Myocyte (in vitro differentiated cells): ENCODE measurements at regions not wholly inside any gene's neighbourhood (a gene's known extent, or its start where the extent isn't known, plus 50 kb on each side); places are given as distances from the start of the nearest gene placed in this dataset.
A peak's percentile ranks its signal among the peaks of the same experiment; 100 is the strongest.
"Not testable (repeated sequence)": the region's sequence is repeated elsewhere in the genome, so short reads cannot be mapped to it uniquely, and the experiment has no call there.

Source experiments
- DNase-seq: peaks from one replicate; pipeline ENCODE4 v3.0.0-alpha.2; 2012; ENCODE audit warnings: low read depth

DNA sequence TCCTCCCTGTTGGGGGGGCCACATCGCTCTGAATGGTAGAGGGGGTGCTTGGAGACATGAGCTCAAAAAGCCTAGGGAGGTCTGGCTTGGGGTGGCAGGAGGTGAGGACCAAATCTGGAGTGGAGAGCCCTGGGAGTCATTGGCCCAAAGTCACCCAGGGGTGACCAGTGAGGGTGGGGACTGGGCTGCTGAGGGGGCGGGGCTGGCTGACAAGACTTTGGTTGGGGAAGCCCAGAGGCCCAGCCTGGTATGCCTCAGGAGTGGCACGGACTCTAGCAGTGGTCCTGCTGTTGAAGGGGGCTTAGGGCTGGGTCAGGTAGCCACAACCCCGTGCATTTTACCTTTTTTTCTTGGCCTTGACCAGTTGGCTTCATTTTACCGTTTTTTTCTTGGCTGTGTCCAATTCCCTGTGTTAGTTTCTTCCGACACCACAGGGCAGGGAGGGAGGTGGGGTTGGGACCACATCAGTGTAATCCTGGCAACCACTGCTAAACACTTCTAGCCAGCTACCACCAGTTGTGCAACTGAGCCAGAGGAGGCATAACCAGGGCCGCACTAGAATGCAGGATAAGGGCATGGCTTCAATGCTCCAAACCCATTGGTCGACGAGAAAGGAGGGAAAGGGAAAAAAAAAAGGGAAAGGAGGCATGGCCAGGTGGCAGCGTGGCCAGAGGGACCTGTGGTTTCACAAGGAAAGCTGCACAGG, 105.3 kb upstream of the C2CD4B start:
- no peak for DNase-seq

DNA sequence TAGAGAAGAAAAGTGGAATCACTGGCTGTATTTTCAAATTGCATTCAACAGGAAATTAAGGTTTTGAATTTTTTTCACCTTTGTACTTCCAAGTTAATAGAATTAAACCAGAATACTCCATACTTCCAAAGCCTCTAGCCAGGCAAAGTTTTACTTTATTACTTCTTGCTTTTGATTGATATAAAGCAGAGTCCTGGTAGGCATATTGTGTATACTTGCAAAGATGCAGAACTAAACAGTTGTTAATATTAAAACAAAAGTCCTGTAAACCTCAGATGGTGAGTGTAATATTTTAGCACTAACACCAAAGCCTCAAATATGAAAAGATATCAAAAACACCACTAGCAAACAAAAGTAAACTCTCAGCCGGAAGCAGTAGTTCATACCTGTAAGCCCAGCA, 107.2 kb upstream of the C2CD4B start:
- no peak for DNase-seq

DNA sequence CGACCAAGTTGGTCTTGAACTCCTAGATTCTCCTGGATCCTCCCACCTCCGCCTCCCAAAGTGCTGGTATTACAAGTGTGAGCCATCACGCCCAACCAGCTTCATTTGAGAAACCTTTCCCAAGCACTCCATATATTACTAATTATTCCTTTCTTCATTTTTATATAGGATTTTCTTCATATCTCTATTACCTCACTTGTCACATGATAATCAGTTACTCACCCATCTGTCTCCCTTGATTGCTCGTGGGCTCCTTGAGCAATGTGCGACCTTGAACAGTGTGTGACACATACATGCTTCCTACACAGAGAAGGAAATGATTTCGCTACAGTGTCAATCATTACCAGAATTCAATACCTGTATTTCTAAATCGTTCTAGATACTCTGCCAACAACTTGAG, 110.7 kb upstream of the C2CD4B start:
- no peak for DNase-seq

DNA sequence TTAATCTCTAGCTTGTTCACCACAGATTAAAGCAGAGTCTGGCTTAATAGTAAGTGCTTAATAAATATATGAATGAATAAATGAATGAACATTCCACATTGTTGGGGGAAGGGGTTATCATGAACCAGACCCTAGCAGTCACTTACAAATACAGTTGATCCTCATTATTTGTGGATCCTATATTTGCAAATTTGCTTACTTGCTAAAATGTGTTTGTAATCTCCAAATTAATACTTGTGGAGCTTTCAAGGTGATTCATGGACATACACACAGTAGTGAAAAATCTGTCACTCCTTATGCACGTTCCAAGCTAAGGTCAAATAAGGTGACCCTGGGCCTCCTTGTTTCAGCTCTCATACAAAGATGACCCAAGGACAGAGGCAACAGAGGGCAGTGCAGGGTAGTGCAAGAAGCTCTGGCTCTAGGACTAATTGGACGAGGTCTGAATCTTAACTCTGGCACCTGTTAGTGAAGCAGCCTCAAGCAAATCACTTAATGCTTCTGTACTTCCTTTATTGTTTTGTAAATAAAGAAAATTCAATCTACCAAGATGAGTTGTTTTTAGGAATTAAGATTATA, 112.8 kb upstream of the C2CD4B start:
- DNase-seq: peak; percentile 22

DNA sequence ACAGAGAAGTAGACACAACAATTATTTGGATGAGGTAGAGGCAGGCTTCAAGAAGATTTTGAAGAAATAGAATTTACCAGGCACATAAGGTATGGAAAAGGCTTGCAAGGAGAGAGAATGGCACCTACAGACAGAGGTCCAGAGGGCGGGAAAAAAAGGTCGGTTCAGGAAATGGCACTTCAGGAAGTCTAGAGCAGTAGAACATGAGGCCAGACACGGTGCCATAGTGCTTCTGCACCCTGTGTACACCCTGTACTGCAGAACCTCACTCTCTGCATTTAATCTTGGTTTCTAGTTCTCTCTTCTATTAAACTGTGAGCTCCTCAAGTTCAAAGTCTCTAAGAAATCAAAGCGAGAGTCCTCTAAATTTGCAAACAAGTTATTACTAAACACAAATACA, 113.4 kb upstream of the C2CD4B start:
- DNase-seq: no peak

DNA sequence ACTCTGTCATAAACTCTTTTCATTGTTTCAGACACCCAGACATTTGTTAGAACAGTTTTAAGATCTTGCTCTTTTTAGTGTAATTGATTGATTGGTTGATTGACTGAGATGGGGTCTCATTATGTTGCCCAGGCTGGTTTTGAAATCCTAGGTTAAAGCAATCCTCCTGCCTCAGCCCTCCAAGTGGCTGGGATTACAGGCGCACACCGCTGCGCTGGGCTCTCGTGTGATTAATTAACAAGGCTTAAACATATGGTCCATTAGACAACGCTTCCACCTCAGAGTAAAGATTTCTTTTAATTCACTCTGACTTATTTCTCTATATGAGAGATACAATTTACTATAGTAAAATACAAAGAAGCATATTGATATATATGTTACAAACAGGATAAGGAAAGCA, 114.0 kb upstream of the C2CD4B start:
- DNase-seq: no peak

DNA sequence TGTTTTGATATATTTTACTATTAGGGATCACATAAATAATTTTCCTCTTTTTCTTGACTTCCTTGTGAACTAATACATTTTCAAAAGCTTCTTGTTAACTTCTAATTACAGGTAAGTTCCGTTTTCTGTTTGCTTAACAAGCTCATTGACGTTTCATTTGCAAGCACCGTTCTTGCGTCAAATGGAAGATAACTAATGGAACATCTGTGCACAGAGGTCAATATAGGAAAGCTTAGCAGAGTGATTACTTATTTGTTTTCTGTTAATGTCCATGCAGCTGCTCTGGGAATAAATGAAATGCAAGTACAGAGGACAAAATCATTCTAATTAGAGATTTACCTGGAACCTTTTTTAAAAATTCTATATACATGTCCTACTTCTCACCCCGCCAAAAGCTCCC, 115.5 kb upstream of the C2CD4B start:
- no peak for DNase-seq

DNA sequence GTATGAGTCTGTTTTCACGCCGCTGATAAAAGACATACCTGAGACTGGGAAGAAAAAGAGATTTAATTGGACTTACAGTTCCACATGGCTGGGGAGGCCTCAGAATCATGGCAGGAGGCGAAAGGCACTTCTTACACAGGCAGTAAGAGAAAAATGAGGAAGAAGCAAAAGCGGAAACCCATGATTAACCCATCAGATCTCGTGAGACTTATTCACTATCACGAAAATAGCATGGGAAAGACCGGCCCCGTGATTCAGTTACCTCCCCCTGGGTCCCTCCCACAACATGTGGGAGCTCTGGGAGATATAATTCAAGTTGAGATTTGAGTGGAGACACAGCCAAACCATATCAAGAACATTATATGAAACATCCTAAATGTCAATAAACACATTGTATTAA, 116.7 kb upstream of the C2CD4B start:
- not testable (repeated sequence) for DNase-seq

DNA sequence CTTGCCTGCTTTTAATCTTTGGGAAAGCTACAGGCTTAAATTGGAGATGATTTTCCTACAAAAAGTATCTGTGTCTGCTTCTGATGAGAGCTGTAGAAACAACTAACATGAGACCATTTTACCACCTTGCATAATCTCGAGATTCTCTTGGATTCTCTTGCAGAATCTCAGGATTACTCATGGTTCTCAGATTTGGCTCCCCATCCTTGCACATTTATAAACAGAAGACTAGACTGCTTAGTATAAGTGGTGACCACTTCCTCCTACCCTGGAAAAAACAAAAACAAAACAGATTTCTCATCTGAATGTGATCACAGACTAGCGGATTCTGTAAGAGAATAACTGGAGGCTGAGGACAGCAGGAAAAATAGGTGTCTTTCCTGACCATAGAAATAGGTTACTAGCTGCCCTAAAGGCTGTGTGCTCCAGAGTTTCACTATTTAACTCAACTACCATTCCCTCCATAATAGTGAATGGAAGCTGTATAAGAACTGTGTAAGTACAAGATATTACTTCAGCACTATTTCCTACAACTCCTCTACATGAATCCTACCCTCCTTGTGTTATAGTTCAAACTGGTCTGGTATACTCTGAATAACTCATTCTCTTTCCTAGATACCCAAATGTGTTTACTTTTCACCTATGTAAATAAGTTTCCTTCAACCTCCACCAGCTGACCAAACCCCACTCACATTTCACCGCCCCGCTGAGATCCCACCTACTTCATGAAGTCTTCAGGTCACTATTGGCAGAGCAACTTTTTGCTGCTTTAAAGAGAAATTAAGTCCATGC, 122.2 kb upstream of the C2CD4B start:
- no peak for DNase-seq

DNA sequence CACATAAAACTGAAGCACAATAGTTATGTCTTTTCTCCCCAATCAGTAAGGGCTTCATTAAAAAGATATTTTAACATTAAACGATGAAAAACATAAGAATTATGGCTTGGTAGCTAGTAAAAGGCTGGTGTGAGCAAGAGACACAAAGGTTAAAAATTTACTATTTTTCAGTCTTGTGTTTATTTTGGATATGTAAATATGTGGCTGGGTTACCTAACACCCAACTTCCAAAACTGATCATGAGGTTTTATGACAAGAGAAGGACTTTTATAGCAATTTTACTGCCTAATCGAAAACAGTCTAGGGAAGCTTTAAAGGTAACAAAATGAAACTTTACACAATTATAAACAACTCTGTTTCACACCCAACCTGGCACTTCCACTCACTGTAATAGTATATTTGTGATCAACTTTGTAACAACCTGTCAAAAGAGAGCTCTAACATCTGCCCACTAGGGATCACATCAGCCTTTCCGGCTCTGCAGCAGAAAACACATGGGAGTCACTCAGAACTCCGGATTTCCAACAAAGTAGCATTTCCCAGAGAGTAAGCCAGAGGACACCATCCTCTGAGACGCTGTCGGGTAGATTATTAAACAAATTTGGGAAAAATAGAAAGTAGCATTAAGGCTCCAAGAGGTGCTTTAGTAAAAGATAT, 123.4 kb upstream of the C2CD4B start:
- no peak for DNase-seq

DNA sequence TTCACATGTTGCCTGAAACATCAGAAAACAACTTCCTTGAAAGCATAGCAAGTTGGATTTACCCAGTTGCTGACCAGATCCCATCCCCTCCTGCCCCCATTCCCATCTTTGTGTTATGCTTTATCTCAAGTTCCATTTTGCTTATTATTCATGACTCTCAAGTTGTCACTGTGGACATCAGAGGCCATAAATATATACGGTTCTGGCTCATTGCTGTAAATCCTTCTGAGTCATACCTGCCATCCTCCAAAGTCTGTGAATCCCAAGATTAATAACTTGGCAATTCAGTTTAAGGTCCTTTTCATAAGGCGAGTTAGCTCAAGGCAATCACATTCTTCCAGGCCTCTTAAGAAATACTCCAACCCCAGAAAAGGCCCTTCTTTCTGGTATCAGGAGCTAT, 126.2 kb upstream of the C2CD4B start:
- no peak for DNase-seq

DNA sequence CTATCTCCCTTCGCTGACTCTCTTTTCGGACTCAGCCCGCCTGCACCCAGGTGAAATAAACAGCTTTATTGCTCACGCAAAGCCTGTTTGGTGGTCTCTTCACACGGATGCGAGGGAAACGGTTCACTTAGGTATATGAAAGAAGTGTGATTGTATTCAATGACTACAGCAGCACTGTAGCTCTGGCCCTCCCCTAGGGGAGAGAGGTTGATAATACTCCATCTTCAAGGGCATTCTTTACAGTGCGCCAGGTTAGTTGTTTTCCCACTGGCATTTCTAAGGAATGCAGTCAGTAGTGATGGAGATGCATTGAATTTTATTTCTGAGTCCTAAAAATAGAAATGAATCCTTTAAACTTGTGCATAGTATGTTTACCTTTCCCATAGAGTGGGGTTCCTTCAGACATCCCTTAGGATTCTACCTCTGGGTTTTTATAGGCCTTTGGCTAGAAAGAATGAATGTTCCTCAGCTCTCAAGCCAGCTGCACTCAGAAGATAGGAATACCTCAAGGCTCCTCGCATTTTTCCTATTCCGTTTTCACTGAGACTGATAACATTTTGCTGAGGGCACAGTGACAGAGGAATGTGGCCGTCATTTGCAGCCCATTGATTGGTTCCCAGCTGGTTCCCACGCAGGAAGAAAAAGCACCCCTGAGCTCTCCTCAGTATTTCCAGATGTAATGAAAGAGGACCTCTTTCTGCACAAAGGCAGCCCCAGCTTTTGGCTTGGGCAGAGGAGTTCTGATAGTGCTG, 131.8 kb upstream of the C2CD4B start:
- no peak for DNase-seq

DNA sequence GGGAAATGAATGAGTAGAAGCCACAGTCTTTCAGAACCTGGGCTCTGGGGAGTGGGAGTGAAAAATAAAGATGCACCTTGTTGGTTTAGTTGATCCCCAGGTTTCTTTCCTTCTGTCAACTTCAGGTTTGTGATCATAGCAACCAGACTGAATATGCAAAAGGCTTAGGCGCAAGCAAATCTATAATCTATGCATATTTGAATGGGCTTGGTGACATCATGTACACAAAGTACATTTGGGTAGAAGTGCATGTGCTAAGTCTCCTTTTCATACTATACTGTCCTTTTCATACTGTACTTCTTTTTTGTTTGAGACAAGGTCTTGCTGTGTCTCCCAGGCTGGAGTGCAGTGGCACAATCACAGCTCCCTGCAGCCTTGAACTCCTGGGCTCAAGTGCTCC, 132.4 kb upstream of the C2CD4B start:
- no peak for DNase-seq

DNA sequence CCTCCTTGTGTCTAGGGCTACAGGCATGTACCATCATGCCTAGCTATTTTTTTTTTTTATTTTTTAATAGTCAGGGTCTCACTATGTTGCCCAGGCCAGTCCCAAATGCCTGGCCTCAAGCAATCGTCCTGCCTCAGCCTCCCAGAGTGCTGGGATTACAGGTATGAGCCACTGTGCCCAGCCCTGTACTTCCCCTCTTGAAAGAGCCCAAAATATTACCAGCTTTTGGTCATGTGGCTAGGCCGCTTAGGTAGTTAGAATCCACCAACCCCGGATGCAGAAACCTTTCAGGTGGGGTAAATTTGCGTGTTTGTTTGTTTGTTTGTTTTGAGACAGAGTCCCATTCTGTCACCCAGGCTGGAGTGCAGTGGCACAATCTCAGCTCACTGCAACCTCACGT, 132.8 kb upstream of the C2CD4B start:
- no peak for DNase-seq

DNA sequence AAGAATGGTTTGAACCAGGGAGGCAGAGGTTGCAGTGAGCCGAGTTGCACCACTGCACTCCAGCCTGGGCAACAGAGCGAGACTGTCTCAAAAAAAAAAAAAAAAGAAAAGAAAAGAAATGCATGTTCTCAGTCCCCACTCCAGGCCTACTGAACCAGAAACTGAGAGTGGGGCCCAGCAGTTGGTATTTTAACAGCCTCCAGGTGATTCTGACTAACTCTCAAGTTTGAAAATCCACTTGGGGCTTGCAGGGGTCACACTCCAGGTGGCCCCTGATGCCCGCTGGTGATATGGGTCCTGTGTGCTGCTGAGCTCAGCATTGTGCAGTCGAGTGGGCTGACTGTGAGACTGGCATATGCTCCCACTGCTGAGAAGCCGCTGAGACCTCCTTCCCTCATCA, 133.7 kb upstream of the C2CD4B start:
- no peak for DNase-seq

DNA sequence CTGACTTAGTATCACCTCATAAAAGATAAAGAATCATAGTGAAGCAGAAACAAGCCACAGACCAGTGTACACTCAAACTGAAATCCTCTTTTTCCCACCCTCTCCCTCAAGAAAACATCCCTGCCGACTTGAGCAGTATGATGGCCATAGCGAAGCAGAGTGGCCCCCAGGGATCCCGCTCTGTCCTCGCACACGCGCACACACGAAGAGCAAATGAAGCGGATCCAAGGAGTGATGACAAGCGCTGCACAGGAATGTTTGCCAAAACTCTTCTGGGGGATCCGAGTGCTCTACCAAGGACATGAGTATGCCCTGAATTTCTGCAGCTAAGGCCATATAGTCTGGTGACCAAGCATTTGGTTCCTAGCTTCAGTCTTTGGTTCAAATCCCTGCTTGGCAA, 134.5 kb upstream of the C2CD4B start:
- no peak for DNase-seq

DNA sequence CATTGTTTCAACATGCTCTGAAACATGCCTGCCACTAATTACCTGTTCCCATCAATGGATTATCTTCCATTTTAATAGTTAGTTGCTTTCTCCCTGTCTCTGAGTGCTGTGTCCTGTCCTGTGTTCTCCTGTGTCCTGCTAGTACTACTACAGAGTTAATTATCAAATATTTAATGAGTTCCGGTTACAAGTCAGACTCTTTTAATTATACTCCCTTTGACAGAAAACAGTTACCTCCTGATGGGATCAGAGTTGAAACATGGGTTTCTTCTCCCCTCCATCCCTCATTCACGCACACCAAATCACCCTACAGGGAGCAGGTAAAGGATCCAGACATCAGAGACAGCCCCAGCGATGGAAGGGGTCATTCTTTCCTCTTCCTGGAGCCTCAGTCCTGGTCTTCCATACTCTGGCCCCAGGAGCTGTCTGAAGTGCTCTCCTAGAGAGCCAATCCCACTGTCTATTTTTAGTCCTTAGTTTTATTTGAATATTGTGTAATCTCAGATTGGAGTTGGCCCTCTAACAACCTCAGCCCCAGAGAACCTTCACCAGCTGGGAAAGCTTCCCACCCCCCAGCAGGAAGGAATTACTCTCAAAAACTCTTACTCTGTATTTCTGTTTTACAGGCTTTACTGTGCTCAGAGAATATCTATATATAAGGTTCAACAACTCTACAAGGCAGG, 137.0 kb upstream of the C2CD4B start:
- no peak for DNase-seq

DNA sequence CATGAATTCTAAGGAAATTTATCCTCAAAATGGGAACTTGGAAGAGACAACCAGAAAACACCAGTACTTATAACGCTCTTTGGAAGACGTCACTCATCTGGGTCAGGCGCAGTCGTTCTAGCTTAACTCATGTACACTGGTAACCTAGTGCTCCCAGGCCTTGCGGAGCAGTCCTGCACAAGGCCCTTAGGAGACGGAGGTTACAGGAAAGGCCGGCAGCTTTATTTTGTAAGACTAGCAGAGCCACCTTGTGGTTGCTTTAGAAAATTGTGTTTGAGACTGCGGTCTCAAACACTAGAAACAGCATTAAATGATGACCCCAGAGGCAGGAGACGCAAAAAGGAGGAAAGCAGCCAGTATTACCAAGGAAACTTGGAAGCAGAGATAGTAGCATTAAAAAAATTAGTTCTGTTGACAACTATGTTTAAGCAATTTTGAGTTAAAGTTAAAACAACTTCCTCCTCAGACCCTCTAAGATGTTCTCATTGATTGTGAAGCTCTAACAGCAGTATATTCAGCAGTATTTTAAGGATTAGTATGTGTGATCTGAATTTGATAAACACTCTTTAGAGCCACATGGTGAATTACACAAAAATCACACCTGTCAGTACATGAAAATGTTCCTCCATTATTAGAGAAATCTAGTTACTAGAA, 141.9 kb upstream of the C2CD4B start:
- DNase-seq: peak; percentile 70

DNA sequence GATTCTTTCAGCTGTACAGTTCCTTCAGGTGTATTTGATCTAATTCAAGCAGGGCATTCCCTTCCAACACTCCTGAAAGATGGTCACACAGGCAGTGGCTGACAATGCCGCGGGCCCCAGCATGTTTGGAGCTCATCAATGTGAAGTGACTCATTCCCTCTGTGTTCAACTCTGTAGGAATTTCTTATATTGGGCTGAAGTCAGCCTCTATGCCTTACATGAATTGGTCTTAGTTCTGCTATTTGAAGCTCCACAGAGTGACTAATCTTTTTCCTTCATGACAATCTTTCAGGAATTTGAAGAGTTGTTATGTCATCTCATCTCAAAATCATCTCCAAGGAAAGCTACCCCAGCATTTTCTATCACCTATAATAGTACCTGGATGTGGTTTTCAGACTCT, 142.5 kb upstream of the C2CD4B start:
- peak; percentile 13 for DNase-seq

DNA sequence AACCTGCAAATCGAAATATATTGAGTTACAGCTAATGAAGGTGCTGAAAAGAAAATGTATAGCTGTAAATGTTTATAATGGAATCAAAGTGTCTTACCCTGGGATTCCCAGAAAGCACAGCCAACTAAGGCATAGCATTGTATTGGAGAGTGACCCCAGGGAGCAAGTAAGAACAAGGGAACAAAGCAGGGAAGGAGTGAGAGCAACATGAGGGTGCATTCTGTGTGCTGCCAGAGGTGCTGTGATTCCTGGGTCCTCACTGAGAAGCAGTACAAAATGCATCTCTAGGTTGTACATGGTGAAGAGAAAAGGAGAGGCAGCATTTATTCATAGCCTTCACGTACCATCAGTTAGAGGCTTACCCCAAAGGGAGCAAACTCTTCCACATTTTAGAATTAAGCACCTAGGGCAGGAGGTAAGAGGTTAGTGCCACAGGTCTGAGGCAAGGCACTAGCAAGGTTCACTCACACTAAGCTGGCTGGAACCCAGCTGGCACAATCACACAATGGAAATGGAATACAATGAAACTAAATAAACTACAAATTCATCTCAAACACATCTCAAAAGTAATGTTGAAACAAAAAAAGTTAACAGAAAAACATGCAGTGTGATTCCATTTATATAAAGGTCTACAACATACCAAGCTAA, 151.5 kb upstream of the C2CD4B start:
- no peak for DNase-seq
